Naive thymus-derived CD4-positive, alpha-beta T cell (primary cell): ENCODE measurements at regions not wholly inside any gene's neighbourhood (a gene's known extent, or its start where the extent isn't known, plus 50 kb on each side); places are given as distances from the start of the nearest gene placed in this dataset.
"Not testable (repeated sequence)": the region's sequence is repeated elsewhere in the genome, so short reads cannot be mapped to it uniquely, and the experiment has no call there.

ENCODE experiments used
- ATAC-seq: fragments of 150-1000 bp; cut with Tn5 transposase; 2 replicates; pipeline ENCODE4 v1.10.0; 2021; ENCODE audit warnings: mild to moderate bottlenecking, moderate library complexity
- CTCF ChIA-PET: fragments of 350-600 bp; sonication (Branson Sonifier 250); formaldehyde crosslinking; loops from one replicate; lab custom pipeline; 2021; ENCODE audit warnings: antibody characterized with exemption; lab: Charles Lee
- POLR2A ChIA-PET: fragments of 350-600 bp; sonication (Branson Sonifier 250); formaldehyde crosslinking; loops from one replicate; lab custom pipeline; 2021; ENCODE audit warnings: antibody characterized with exemption, inconsistent platforms; lab: Charles Lee
- DNase-seq, 9 donors: peaks; one replicate each; pipeline versions ENCODE4 v3.0.0 to v3.0.0-alpha.2; 2020 to 2022; ENCODE audit warnings: mixed read lengths in 1 of 9
- H3K27ac ChIP-seq: one replicate; pipeline ENCODE4 v1.7.0; 2013; ENCODE audit warnings: mild to moderate bottlenecking, low read depth, low read length, moderate library complexity
- H3K27me3 ChIP-seq, 2 donors: one replicate each; pipeline ENCODE4 v1.7.0; 2013; ENCODE audit warnings: low read length in 2 of 2, mild to moderate bottlenecking in 2 of 2, moderate library complexity in 2 of 2; ENCODE audit not compliant: control insufficient read depth in 2 of 2, insufficient read depth in 2 of 2
- H3K36me3 ChIP-seq, 3 experiments: 1 replicate in 2 of 3; 2 replicates in 1 of 3; pipeline ENCODE4 v1.7.0; 2013; ENCODE audit warnings: low read length in 3 of 3, mild to moderate bottlenecking in 3 of 3, moderate library complexity in 1 of 3; ENCODE audit not compliant: insufficient read depth in 3 of 3, control insufficient read depth in 2 of 3
- H3K4me1 ChIP-seq, 2 donors: one replicate each; pipeline ENCODE4 v1.7.0; 2013; ENCODE audit warnings: low read length in 2 of 2, mild to moderate bottlenecking in 2 of 2, moderate library complexity in 1 of 2; ENCODE audit not compliant: control insufficient read depth in 2 of 2, insufficient read depth in 2 of 2
- H3K4me3 ChIP-seq: 2 replicates; pipeline ENCODE4 v1.7.0; 2013; ENCODE audit warnings: mild to moderate bottlenecking, low read length
- H3K9me3 ChIP-seq, 3 experiments: 1 replicate in 2 of 3; 2 replicates in 1 of 3; pipeline ENCODE4 v1.7.0; 2013; ENCODE audit warnings: low read length in 3 of 3; ENCODE audit not compliant: control insufficient read depth in 2 of 3
- H3K27ac Mint-ChIP-seq, 9 donors: one replicate each; pipeline ENCODE4 v1.8.0; 2020 to 2022; ENCODE audit warnings: mixed read lengths in 9 of 9, mild to moderate bottlenecking in 8 of 9, moderate library complexity in 5 of 9, inconsistent platforms in 2 of 9
- H3K27me3 Mint-ChIP-seq, 5 donors: one replicate each; pipeline ENCODE4 v1.8.0; 2021 to 2022; ENCODE audit warnings: mixed read lengths in 5 of 5, mild to moderate bottlenecking in 1 of 5
- H3K36me3 Mint-ChIP-seq, 5 donors: one replicate each; pipeline ENCODE4 v1.8.0; 2020 to 2022; ENCODE audit warnings: mixed read lengths in 5 of 5, mild to moderate bottlenecking in 3 of 5, inconsistent platforms in 1 of 5
- H3K4me1 Mint-ChIP-seq, 7 donors: one replicate each; pipeline ENCODE4 v1.8.0; 2020 to 2022; ENCODE audit warnings: mixed read lengths in 7 of 7, mild to moderate bottlenecking in 3 of 7, inconsistent platforms in 1 of 7
- H3K4me3 Mint-ChIP-seq, 10 donors: one replicate each; pipeline ENCODE4 v1.8.0; 2020 to 2022; ENCODE audit warnings: mild to moderate bottlenecking in 10 of 10, mixed read lengths in 10 of 10, moderate library complexity in 6 of 10, inconsistent platforms in 2 of 10
- H3K9me3 Mint-ChIP-seq, 11 donors: one replicate each; pipeline ENCODE4 v1.8.0; 2020 to 2022; ENCODE audit warnings: mixed read lengths in 11 of 11, mild to moderate bottlenecking in 4 of 11, inconsistent platforms in 1 of 11, moderate library complexity in 1 of 11
- intact Hi-C, 2 donors: fragments of 100-400 bp; cut with micrococcal nuclease; formaldehyde crosslinking; loops; one replicate each; pipeline ENCODE4 v1.15.1; 2023

DNA sequence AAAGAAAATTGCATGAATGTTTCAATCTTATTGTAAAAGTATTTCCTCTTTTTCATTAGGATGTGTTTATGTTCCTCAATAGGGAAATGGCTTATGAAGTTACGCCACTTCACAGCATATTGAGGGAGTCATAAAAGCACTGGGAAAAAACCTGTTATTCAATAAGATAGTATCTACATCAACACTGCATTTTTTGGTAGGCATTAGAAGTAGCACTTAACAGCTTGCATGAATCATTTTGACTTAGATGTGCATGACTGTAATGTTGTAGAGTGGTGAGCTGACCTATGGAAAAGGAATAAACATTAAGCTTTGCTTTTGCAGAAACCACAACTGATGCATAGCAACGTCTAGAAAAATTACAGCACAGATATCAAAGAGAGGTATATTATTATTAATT is 111.2 kb upstream of the GRXCR1 start:
- Mint-ChIP-seq H3K27me3 (peaks cover 0 to 16% (median 2%) of the 10 kb centered on the region in 5 donors), H3K36me3 (peaks cover 0 to 10% (median 4%) of the 10 kb centered on the region in 5 donors), H3K4me1 (peaks cover 0 to 1% (median 0%) of the 10 kb centered on the region in 7 donors), H3K4me3 (no peak overlapping the region), H3K27ac (no peak overlapping the region), H3K9me3 (peaks cover 0 to 16% (median 5%) of the 10 kb centered on the region in 11 donors)
- no peak for DNase-seq
- H3K9me3 ChIP-seq: no peaks in the 10 kb centered on the region
- no peak overlapping the region for H3K4me3 ChIP-seq
- H3K36me3 ChIP-seq: no peaks in the 10 kb centered on the region
- ATAC-seq: no peak
- intact Hi-C loops: no loop called here
- H3K27ac ChIP-seq: no peak overlapping the region
- no peaks in the 10 kb centered on the region for H3K27me3 ChIP-seq
- ChIA-PET POLR2A (no interaction called here), CTCF (no interaction called here)
- H3K4me1 ChIP-seq: no peaks in the 10 kb centered on the region

DNA sequence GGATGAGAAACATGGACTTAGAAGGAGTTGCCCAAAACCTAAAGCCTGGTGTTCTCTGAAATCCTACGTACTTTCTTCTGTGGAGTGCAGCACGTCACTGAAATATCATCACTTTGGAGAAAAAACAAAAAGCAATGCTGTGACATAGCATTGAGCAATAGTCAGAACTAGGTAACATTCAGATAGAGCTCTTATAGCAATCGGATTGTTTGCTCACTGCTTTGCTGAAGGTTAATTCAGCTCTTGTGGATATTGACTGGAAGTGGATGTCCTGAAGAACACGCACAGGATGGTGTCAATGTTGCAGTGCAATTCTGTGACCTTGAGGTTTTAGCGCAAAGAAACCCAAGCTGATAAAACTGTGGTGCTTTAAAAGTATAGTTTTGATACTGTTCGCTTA is 114.2 kb upstream of the GRXCR1 start:
- H3K27me3 ChIP-seq: no peaks in the 10 kb centered on the region
- Mint-ChIP-seq H3K9me3 (peaks cover 0 to under 1% (median 0%) of the 10 kb centered on the region in 11 donors), H3K27me3 (peaks cover 0 to 4% (median 0%) of the 10 kb centered on the region in 5 donors), H3K36me3 (no peaks in the 10 kb centered on the region), H3K27ac (no peak overlapping the region), H3K4me3 (no peak overlapping the region), H3K4me1 (peaks cover 0 to 1% (median 0%) of the 10 kb centered on the region in 7 donors)
- no peaks in the 10 kb centered on the region for H3K9me3 ChIP-seq
- POLR2A ChIA-PET: no interaction called here
- ATAC-seq (no peak), DNase-seq (no peak)
- CTCF ChIA-PET: interaction anchor here (1.0 kb wide), 1 partner anchor 209 kb away, joined by 3 read pairs; no protein-coding TSS in a partner anchor
- no peaks in the 10 kb centered on the region for H3K36me3 ChIP-seq
- H3K4me1 ChIP-seq: no peaks in the 10 kb centered on the region
- intact Hi-C loops: no loop called here
- no peak overlapping the region for H3K27ac ChIP-seq
- no peak overlapping the region for H3K4me3 ChIP-seq

- Histone ChIP-seq H3K4me3 (no peak overlapping the region), H3K27ac (no peak overlapping the region), H3K4me1 (no peaks in the 10 kb centered on the region), H3K27me3 (no peaks in the 10 kb centered on the region), H3K9me3 (no peaks in the 10 kb centered on the region), H3K36me3 (no peaks in the 10 kb centered on the region)
- ATAC-seq (no peak), DNase-seq (peak in 2 of 9 donors; percentile 4)
- Mint-ChIP-seq H3K4me3 (no peak overlapping the region), H3K4me1 (no peaks in the 10 kb centered on the region), H3K36me3 (no peaks in the 10 kb centered on the region), H3K27ac (no peak overlapping the region), H3K9me3 (no peaks in the 10 kb centered on the region), H3K27me3 (peaks cover 0 to 22% (median 6%) of the 10 kb centered on the region in 5 donors)
- ChIA-PET CTCF (interaction anchor here (1.1 to 1.4 kb wide), 2 partner anchors 112 to 200 kb away, joined by 3 to 5 read pairs; no protein-coding TSS in a partner anchor), POLR2A (no interaction called here)
- intact Hi-C loops: loop anchor here (1.0 to 2.0 kb wide), 2 partner anchors 199 to 200 kb away; no protein-coding TSS in a partner anchor
Measured at GRCh38 chr4:42768125-42768748, 111.3 kb upstream of the ATP8A1 start.

DNA sequence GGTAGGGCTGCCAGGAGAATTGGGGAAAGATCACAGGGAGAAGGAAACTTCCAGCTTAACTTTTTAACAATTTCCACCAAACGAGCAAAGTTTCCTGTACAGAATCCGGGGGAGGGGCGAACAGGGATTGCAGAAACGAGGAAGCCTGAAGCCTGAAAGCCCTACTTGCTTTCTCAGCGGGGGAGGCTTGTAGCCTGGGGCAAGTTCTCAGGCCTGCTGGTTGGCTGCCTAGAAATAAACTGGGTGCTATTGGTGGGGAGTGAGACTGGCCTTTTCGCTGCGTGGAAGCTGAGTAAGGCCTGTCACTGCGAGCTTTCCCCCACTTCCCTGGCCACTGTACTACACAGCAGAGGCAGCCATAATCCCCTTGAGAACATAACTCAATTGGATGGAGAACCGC is 110.8 kb upstream of the ATP8A1 start:
- no peak overlapping the region for H3K4me3 Mint-ChIP-seq
- POLR2A ChIA-PET: no interaction called here
- no peak overlapping the region for H3K27ac Mint-ChIP-seq

DNA sequence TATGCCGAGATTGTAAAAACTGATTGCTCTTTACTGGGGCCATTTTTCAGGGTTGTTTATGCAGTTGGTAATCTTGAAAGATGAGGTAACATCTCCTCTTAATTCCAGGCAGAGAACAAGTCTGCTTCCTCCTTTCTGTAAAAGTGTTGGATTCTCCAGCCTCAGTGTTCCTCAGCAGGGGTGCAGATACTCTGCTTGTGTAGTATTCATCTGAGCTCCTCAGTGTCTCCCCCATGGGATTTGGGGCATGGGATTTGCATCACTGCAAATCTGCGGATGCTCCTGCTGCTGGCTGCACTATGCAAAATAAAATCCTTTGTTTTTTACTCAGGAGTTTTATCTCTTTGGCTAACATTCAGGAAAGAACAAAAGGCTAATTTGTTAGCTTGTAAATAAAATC is 104.9 kb upstream of the ATP8A1 start:
- Histone ChIP-seq H3K9me3 (no peaks in the 10 kb centered on the region), H3K4me3 (no peak overlapping the region), H3K27ac (no peak overlapping the region), H3K27me3 (no peaks in the 10 kb centered on the region), H3K4me1 (no peaks in the 10 kb centered on the region), H3K36me3 (no peaks in the 10 kb centered on the region)
- Mint-ChIP-seq H3K27ac (no peak overlapping the region), H3K4me3 (no peak overlapping the region), H3K9me3 (no peaks in the 10 kb centered on the region), H3K36me3 (no peaks in the 10 kb centered on the region), H3K4me1 (no peaks in the 10 kb centered on the region), H3K27me3 (peaks cover 0 to 23% (median 13%) of the 10 kb centered on the region in 5 donors)
- ATAC-seq (no peak), DNase-seq (no peak)
- CTCF ChIA-PET: interaction anchor here (1.5 kb wide), 1 partner anchor 193 kb away, joined by 5 read pairs; no protein-coding TSS in a partner anchor
- POLR2A ChIA-PET: no interaction called here
- intact Hi-C loops: no loop called here

More for the DNA sequence above, 110.8 kb upstream of the ATP8A1 start:
- Mint-ChIP-seq H3K36me3 (no peaks in the 10 kb centered on the region), H3K9me3 (no peaks in the 10 kb centered on the region), H3K4me1 (no peaks in the 10 kb centered on the region), H3K27me3 (peaks cover 0 to 22% (median 6%) of the 10 kb centered on the region in 5 donors)
- no peaks in the 10 kb centered on the region for H3K4me1 ChIP-seq
- no peaks in the 10 kb centered on the region for H3K9me3 ChIP-seq
- ATAC-seq (no peak), DNase-seq (no peak)
- H3K27me3 ChIP-seq: no peaks in the 10 kb centered on the region
- H3K4me3 ChIP-seq: no peak overlapping the region
- CTCF ChIA-PET: interaction anchor here (1.4 kb wide), 1 partner anchor 199 kb away, joined by 5 read pairs; no protein-coding TSS in a partner anchor
- no peaks in the 10 kb centered on the region for H3K36me3 ChIP-seq
- H3K27ac ChIP-seq: no peak overlapping the region
- intact Hi-C loops: loop anchor here (1.0 to 2.0 kb wide), 2 partner anchors 199 kb away; no protein-coding TSS in a partner anchor

DNA sequence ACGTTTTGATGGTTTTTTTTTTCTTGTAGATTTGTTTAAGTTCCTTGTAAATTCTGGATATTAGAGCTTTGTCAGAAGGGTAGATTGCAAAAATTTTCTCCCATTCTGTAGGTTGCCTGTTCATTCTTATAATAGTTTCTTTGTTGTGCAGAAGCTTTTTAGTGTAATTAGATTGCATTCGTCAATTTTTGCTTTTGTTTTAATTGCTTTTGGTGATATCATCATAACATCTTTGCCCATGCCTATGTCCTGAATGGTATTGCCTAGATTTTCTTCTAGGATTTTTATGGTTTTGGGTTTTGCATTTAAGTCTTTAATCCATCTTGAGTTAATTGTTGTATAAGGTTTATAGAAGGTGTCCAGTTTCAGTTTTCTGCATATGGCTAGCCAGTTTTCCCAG is 98.1 kb upstream of the ATP8A1 start:
- H3K27ac Mint-ChIP-seq, H3K9me3 ChIP-seq, H3K36me3 Mint-ChIP-seq, ATAC-seq, H3K27me3 ChIP-seq, H3K4me3 Mint-ChIP-seq, H3K4me1 ChIP-seq, H3K27ac ChIP-seq, H3K9me3 Mint-ChIP-seq, H3K4me1 Mint-ChIP-seq, POLR2A ChIA-PET, intact Hi-C loops, H3K4me3 ChIP-seq, CTCF ChIA-PET, DNase-seq, H3K36me3 ChIP-seq: not testable (repeated sequence)
- H3K27me3 Mint-ChIP-seq: peaks cover 0 to 14% (median 13%) of the 10 kb centered on the region in 5 donors

GRCh38 chr4:42751587-42751986 is 94.7 kb upstream of the ATP8A1 start:
- Mint-ChIP-seq H3K27me3 (no peaks in the 10 kb centered on the region), H3K27ac (no peak overlapping the region), H3K36me3 (no peaks in the 10 kb centered on the region), H3K4me1 (peaks cover 0 to 4% (median 0%) of the 10 kb centered on the region in 7 donors), H3K4me3 (no peak overlapping the region), H3K9me3 (peaks cover 0 to 2% (median 0%) of the 10 kb centered on the region in 11 donors)
- ChIA-PET POLR2A (no interaction called here), CTCF (interaction anchor here (5.8 kb wide), 1 partner anchor 183 kb away, joined by 29 read pairs; no protein-coding TSS in a partner anchor)
- Histone ChIP-seq H3K36me3 (no peaks in the 10 kb centered on the region), H3K27ac (no peak overlapping the region), H3K4me1 (no peaks in the 10 kb centered on the region), H3K9me3 (no peaks in the 10 kb centered on the region), H3K4me3 (no peak overlapping the region), H3K27me3 (no peaks in the 10 kb centered on the region)
- DNase-seq: no peak
- intact Hi-C loops: no loop called here
- no peak for ATAC-seq
